ENCODE measurements at regions not wholly inside any gene's neighbourhood (a gene's known extent, or its start where the extent isn't known, plus 50 kb on each side); places are given as distances from the start of the nearest gene placed in this dataset.

GRCh38 chr7:91556239-91556638, 292.0 kb downstream of the FZD1 start:
- TF ChIP-seq POLR2A (IDR thresholded peaks at IDR 0.05; ENCODE audit: low read length) (no peak), GATA1 (IDR thresholded peaks at IDR 0.05; ENCODE audit: low read depth, low read length) (no peak)
